ENCODE measurements at regions not wholly inside any gene's neighbourhood (a gene's known extent, or its start where the extent isn't known, plus 50 kb on each side); places are given as distances from the start of the nearest gene placed in this dataset.

GRCh38 chr5:105970919-105971318 lies 1699.8 kb downstream of the EFNA5 start:
- TF ChIP-seq EZH2 (IDR thresholded peaks at IDR 0.05) (no peak), POLR2AphosphoS5 (IDR thresholded peaks at IDR 0.05; ENCODE audit: borderline replicate concordance, low read depth, low read length) (no peak), FOXP2 (optimal IDR thresholded peaks at IDR 0.05; ENCODE audit: control extremely low read depth, extremely low read length, insufficient read depth) (no peak)

Measured in SK-N-MC (cell line).